ENCODE measurements at regions not wholly inside any gene's neighbourhood (a gene's known extent, or its start where the extent isn't known, plus 50 kb on each side); places are given as distances from the start of the nearest gene placed in this dataset.
"Not testable (repeated sequence)": the region's sequence is repeated elsewhere in the genome, so short reads cannot be mapped to it uniquely, and the experiment has no call there.

DNA sequence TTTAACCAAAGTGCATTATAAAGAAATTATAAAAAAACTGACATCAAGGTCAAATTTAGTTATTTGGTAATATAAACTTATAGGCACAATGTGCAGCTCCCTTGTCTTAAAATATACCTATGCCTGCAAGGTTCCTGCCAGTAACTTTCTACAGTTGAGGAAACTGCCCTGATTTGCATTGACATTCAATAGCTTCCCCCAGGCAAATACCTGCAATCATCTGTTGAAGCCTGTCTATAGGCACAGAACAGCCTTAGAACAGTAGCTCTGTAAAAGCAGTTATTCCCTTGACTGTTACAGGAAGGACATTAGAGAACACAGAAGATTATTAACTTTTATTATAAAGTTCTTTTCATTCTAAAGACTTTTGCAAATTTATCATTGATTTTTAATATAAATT is 1239.5 kb downstream of the PCDH9 start:
- DNase-seq (ENCODE audit: low read depth, low spot score) = no peak
- no peak overlapping the region for H3K4me3 ChIP-seq (ENCODE audit: low read length)

DNA sequence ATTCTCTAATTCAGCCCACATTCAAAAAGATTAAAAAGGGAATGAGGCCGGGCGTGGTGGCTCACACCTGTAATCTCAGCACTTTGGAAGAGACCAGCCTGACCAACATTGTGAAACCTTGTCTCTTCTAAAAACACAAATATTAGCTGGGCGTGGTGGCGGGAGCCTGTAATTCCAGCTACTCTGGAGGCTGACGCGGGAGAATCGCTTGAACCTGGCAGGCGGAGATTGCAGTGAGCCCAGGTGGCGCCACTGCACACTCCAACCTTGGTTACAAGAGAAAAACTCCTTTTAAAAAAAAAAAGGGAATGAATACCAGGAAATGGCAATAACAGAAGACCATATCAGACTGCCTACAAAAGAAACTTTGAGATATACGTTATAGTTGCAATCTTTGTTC is 1244.5 kb downstream of the PCDH9 start:
- DNase-seq (ENCODE audit: low read depth, low spot score) = no peak
- H3K4me3 ChIP-seq (ENCODE audit: low read length) = no peak overlapping the region

DNA sequence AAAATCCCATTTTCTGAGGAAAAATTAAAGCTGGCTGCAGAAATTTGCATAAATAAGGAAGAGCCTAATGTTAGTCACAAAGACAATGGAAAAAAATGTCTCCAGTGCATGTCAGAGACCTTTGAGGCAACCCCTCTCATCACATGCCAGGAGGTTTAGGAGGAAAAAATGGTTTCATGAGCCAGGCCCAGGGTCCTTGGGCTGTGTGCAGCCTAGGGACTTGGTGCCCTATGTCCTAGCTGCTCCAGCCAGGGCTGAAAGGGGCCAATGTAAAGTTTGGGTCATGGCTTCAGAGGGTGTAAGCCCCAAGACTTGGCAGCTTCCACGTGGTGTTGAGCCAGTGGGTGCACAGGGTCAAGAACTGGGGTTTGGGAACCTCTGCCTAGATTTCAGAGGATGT is 1252.6 kb downstream of the PCDH9 start:
- no peak for DNase-seq (ENCODE audit: low read depth, low spot score)

DNA sequence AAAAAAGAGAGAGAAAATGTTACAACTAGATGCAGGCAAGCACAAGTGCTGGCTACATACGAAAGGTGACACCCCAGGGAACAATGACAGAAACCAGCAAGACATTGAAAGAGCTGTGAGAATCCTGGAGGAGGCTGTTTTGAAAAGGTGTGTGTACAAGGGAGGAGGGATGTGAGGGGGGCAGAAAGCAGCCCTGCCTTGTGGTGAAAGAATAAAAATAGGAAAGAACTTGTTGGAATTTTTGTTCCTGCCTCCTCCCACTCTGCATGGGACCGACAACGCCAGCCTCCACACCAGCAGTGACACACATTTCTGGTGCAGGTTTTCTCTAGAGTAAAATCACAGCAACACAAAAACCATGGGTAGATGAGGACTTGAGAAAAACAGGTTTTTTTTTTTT is 1258.6 kb downstream of the PCDH9 start:
- H3K4me3 ChIP-seq (ENCODE audit: low read length) = no peak overlapping the region
- DNase-seq (ENCODE audit: low read depth, low spot score) = no peak

More for the DNA sequence above, 1252.6 kb downstream of the PCDH9 start:
- no peak overlapping the region for H3K4me3 ChIP-seq (ENCODE audit: low read length)

DNA sequence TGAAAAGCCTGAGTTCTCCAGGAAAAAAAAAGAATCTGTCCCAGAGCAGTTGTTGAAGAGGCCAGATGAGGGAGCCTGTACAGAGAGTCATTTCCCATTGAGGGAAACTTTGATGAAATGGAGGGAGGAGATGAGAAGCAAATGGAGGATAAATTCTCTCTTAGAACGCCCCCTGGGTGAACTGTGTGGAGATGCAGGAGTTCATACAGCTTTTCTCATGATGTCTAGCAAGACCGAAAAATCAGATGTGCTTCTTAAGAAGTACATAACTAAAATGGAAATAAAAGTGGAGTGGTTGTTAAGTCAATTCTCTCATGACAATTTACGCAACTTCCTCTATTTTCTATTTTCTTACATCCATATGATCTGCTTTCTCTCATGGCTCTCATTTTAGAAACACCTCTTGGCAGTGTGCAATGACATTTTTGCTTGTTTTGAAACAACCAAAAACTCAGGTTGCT is 1263.1 kb downstream of the PCDH9 start:
- DNase-seq (ENCODE audit: low read depth, low spot score) = peak; percentile 62
- H3K4me3 ChIP-seq (ENCODE audit: low read length) = no peak overlapping the region

DNA sequence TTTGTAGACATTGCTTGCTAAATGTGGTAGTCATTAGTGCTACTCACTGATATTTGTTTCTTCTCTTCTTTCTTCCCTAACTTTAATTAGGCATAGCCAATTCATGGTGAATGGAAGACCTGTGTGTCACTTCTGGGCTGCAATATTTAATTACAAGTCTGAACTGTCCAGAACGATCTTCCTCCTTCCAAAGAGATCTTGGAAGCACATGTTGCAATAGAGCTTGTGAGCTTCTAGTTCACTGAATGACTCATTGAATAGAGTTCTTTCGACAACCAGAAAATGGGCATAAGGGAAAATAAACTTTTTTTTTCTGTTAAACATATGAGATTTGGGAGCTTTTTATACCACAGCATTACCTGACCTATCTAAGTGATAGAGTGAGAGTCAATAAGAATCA is 1264.6 kb downstream of the PCDH9 start:
- DNase-seq (ENCODE audit: low read depth, low spot score) = no peak
- no peak overlapping the region for H3K4me3 ChIP-seq (ENCODE audit: low read length)

DNA sequence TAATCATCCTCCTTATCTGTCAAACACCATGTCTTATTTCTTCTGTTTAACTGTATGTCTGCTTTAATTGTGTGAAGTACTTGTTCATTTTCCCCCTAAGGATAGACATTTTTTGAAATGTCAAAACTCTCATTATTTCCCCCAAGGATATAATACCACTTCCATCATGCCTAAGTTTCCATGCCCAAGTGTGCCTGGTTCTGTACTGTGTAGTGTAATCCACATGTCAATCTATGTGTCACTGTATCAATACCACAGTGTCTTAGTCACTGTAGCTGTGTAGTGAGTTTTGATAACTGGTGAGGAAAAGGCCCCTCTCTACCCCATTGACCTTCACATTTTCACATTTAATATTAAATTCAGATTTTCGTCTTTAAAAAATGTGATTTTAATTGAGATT is 1265.5 kb downstream of the PCDH9 start:
- DNase-seq (ENCODE audit: low read depth, low spot score) = no peak
- H3K4me3 ChIP-seq (ENCODE audit: low read length) = no peak overlapping the region

DNA sequence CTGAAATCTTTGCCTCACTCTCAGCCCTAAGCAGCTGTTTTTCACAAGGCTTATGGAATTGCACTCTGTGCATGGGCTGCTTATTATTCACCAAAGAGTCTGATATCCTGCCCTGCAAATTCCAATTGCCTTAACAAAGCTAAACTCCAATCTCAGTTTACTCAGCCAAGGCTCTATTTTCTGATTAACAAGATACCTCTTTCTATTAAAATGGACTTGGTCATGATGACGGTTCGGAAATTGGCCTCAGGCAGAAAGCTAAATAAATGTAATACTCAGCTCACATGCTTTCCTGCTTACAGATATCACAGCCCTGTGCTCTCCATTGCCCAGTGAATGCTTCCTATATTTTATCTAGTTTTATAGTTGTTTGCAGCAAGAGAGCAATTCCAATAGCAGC is 1270.8 kb downstream of the PCDH9 start:
- DNase-seq (ENCODE audit: low read depth, low spot score) = no peak
- no peak overlapping the region for H3K4me3 ChIP-seq (ENCODE audit: low read length)

DNA sequence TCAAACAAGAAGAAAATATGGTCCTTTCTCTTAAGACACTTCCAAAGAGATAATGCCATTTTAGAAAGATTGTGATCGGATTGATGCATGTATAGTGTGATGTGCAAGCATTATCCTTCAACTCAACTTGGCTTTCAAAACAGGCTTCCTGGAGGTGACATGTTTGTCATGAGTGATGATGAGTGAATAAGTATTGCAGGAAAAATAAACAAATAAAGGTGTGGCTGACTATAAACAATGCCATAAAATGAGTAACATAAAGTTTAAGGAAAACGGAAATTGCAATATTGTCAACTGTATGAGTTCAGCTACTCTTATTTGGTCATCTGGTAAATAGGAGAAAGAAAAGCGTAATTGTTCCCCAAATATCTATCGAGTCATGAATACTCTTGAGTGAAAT is 1283.7 kb downstream of the PCDH9 start:
- no peak overlapping the region for H3K4me3 ChIP-seq (ENCODE audit: low read length)
- no peak for DNase-seq (ENCODE audit: low read depth, low spot score)

DNA sequence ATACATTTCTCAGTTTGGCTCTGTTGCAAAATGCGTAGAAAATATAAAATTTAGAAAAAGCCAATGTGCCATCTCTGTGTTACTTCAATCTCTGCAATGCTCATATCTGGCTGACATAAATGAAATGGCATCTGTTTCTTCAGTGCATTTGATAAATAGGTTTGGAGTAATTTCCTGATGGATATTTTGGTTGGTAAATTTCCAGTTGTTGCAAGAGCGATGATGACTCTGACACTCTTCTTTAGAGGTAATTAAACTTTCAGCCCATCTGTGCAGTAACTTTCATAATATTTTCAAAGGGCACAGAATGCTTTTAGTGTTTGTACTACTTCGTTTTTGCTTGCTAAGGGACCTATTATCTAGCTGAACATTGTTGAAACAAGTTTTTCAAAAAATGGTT is 1286.4 kb downstream of the PCDH9 start:
- no peak overlapping the region for H3K4me3 ChIP-seq (ENCODE audit: low read length)
- no peak for DNase-seq (ENCODE audit: low read depth, low spot score)

DNA sequence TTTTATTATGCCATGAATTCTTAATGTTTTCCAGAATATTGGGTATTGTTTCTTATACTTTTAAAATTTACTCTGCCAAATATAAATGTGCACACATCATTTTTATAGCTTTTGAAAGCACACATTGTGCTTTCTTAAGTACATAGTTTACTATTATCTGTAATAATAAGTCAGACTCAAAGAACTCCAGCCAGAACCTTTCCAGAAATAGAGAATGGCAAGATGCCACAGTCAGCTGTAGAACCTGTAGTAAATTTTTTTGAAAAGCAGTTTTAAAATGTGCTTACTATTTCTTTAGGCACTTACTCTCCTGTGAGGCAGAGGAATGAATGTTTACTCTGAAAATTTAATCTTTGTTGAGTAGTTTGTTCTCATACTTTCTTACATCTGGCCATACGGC is 1287.1 kb downstream of the PCDH9 start:
- DNase-seq (ENCODE audit: low read depth, low spot score) = no peak
- H3K4me3 ChIP-seq (ENCODE audit: low read length) = no peak overlapping the region

DNA sequence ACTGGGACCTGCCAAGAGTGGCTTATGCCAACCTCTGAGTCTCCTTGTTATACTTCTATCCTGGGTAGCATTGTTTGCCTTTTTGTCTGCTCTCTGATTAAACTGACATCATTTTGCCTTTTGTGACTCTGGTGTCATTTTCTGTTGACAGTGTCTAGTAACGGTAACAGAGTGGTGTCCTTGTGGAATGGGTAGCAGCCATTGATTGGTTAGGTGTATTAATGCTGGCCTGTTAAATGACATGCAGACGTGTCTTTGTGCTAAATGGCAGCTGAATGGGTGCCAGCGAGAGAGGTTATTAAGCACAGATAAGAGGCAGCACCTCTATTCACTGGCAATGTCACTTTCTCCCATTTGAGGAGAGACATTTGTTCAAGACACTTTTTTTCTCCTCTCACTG is 1289.4 kb downstream of the PCDH9 start:
- DNase-seq (ENCODE audit: low read depth, low spot score) = no peak
- H3K4me3 ChIP-seq (ENCODE audit: low read length) = no peak overlapping the region

DNA sequence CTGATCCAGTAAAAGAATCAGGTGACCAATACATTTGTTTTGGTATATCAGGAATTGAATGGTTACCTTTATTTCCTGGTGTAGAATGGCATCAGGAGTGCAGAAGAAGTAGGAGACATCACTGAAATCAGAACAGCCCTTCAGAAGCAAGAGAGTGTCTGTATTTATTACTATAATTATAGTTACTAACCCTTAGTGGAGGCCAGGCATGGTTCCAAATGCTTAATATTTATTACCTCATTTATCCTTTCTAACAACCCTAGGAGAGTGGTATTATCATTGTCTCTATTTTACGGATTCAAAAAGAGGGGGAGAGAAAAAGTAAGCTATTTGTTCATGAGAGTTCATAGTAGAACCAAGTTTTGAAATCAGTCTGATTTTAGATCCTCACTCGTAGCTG is 1292.9 kb downstream of the PCDH9 start:
- no peak overlapping the region for H3K4me3 ChIP-seq (ENCODE audit: low read length)
- no peak for DNase-seq (ENCODE audit: low read depth, low spot score)

DNA sequence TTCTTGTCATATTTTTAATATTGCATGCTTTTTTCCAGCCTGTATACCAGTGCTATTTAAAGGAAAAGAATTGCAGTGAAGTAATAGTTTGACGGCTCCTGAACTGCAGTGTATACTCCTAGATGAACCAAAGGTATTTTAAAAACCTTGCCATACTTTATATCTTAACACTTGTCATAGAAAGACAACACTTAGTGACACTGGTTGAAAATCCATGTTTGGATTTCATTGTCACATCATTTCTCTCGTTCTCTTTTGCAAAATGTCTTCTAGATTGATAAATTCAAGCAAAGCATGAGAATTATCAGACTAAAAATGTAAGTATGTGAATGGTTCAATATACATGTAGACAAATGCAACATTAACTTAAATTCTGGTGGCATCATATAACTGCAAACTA is 1293.9 kb downstream of the PCDH9 start:
- no peak overlapping the region for H3K4me3 ChIP-seq (ENCODE audit: low read length)
- no peak for DNase-seq (ENCODE audit: low read depth, low spot score)

DNA sequence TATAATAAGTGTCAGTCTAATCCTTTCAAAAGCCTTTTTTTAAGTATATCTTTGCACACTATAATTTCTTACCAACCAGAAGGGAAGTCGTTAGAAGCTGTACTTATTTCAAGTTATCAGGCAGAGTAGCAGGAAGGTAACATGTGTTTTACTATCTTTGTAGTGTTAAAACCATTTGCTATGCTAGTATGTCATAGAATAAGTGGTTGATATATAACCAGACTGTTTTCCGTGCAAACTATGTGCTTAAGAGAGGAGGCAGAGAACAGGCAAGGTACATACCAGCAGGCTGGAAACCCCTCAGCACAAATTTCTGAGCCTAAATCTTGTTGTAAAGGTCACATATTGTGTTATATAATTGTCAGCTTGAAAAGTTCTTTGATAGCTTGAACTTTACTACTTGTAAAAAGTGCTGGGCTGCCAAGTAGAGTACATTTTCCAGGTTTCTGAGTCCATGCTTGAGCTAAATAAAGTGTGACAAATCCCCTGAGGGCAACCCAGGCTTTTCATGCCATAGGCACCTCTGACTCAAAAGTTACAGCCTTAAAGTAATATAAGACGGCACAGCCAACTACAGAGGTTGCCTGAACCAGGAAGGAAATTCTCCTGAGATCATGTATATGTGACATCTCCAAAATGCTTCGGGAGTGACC is 1297.4 kb downstream of the PCDH9 start:
- no peak overlapping the region for H3K4me3 ChIP-seq (ENCODE audit: low read length)
- no peak for DNase-seq (ENCODE audit: low read depth, low spot score)

DNA sequence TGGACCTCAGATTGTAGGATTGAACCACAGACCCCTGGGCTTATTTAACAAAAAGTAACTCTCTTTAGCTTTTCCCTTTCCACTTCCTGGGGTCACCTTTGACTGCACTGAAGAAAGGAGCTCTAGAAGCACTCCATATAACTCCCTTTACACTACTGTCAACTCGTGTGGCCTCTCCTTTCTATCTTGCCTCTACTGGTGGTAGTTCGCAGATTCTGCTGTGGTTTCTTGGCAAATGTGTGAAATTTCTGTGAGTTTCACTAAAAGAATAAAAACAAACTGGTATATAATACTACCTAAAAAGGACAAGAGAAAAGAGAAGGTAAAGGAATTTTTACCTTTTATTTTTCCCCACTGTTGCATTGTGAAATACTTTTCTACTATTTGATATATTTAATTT is 1298.1 kb downstream of the PCDH9 start:
- DNase-seq (ENCODE audit: low read depth, low spot score) = no peak
- no peak overlapping the region for H3K4me3 ChIP-seq (ENCODE audit: low read length)

DNA sequence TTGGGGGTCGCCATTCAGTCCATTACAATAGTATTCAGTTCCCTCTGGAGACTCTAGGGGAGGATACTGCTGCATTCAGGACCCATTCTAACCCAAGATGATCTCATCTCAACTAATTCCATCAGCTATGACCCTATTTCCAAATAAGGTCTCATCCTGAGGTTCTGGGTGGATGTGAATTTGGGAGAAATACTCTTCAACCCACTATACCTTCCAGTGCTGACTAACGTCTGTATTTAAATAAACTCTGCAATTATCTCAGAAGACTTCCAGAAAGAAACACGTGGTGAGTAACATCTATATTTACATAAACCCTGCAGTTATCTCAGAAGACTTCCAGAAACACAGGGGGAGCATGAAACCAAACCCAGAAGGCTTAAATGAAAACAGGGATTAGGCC is 1300.7 kb downstream of the PCDH9 start:
- no peak overlapping the region for H3K4me3 ChIP-seq (ENCODE audit: low read length)
- DNase-seq (ENCODE audit: low read depth, low spot score) = no peak

DNA sequence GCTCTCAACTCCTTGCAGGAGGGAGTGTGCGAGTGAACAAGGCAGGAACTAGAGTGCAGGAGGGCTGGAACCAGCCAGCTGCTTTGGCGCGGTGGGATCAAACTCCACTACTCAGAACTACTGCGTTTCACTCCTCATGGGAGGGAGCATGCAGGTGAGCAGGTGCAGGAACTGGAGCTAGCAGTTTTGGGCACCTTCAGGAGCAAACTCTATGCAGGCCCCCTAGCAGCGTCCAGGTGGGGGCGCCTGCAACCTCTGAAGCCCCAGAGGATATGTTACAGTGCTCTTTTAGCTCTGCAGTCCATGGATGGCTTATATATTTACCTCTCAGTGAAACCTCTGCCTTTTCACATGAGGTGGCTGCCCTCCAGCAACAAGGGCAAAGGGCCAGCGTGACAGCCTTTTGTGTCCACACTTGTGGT is 1303.4 kb downstream of the PCDH9 start:
- no peak overlapping the region for H3K4me3 ChIP-seq (ENCODE audit: low read length)
- no peak for DNase-seq (ENCODE audit: low read depth, low spot score)

DNA sequence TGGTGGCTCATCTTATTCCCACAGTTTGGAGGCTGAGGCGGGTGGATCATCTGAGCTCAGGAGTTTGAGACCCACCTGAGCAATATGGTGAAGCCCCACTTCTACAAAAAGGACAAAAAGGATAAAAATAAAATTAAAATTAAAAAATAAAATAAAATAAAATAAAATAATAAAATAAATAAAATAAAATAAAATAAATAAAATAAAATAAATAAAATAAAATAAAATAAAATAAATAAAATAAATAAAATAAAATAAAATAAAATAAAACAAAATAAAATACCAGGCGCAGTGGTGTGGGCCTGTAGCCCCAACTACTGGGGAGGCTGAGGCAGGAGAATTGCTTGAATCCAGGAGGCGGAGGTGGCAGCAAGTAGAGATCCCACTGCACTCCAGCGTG is 1307.3 kb downstream of the PCDH9 start:
- not testable (repeated sequence) for DNase-seq (ENCODE audit: low read depth, low spot score); H3K4me3 ChIP-seq (ENCODE audit: low read length)

DNA sequence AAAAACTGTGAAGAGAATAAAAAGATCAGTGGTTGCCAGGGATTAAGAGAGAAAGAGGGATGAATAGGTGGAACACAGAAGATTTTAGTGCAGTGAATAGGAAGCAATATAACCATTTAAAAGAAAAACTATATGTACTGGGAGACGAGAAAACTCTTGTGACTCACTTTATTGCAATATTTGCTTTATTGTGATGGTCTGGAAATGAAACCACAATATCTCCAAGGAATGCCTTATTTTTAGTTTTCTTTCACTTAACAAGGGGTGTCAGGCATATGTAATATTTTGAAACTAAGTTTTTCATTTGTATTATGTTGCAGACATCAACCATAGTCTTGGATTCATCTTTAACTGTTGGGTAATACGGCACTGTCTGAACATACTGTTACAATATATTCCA is 1308.2 kb downstream of the PCDH9 start:
- DNase-seq (ENCODE audit: low read depth, low spot score) = no peak
- no peak overlapping the region for H3K4me3 ChIP-seq (ENCODE audit: low read length)

DNA sequence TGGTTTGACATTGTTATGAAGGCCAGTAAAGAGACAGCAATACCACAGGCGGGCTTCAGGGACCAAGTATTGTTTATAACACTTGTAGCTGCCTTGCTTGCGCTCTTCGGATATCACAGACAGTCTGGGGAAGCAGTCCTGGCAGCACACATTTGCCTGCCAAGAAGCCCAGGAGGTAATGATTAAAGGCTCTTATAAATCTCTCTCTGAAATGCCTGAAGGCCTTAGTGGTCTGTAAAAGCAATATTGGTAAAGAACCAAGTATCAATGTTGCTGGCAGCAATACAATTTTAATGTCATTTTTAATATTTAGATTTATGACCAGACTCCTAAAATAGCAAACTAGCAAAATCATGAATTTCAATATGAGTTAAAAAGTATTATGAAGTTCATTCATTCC is 1312.4 kb downstream of the PCDH9 start:
- H3K4me3 ChIP-seq (ENCODE audit: low read length) = no peak overlapping the region
- DNase-seq (ENCODE audit: low read depth, low spot score) = no peak

DNA sequence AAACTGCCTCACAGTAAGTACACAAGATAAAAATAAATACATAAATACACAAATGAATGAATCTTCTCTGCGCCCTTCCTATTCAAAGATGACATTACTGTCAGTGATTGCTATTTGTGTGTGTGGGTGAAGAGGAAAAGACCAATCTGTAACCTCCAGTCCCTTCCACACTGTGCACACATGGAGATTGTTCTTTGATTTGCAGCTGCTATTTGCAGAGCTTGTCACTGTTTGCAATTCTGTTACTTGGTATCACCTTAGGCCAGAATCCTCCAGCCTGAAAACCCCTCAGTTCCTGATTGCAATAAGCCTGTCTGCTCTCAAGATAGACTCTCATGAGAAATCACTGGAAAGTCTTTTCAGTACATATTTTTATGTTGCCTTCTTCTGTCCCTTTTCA is 1314.9 kb downstream of the PCDH9 start:
- no peak overlapping the region for H3K4me3 ChIP-seq (ENCODE audit: low read length)
- DNase-seq (ENCODE audit: low read depth, low spot score) = no peak

All from Jurkat, Clone E6-1 (cell line).